Tibial nerve (tissue), 3 donors: ENCODE measurements at regions not wholly inside any gene's neighbourhood (a gene's known extent, or its start where the extent isn't known, plus 50 kb on each side); places are given as distances from the start of the nearest gene placed in this dataset.

Source experiments
- CTCF ChIP-seq, 5 experiments: fragments of 200-600 bp in 3 of 5; fragments of 450-650 bp in 2 of 5; sonication (generic) in 3 of 5; IDR thresholded peaks; one replicate each; pipeline ENCODE4 v1.5.1; 2016 to 2019; ENCODE audit warnings: antibody characterized with exemption in 5 of 5, mild to moderate bottlenecking in 3 of 5, moderate library complexity in 2 of 5
- POLR2A ChIP-seq, 2 donors: fragments of 450-650 bp; IDR thresholded peaks; one replicate each; pipeline ENCODE4 v1.6.1; 2017; ENCODE audit warnings: antibody characterized with exemption in 2 of 2, mild to moderate bottlenecking in 2 of 2, moderate library complexity in 2 of 2

GRCh38 chr6:145323646-145324045 lies 411.7 kb downstream of the EPM2A start:
- TF ChIP-seq CTCF (IDR thresholded peaks at IDR 0.05) (no peak), POLR2A (IDR thresholded peaks at IDR 0.05) (no peak)
